ENCODE measurements at regions not wholly inside any gene's neighbourhood (a gene's known extent, or its start where the extent isn't known, plus 50 kb on each side); places are given as distances from the start of the nearest gene placed in this dataset.

- Histone ChIP-seq H2AFZ (ENCODE audit: low read depth, low read length) (no peak overlapping the region), H3K4me2 (ENCODE audit: insufficient read depth, low read length) (no peak overlapping the region), H3K79me2 (ENCODE audit: control insufficient read depth, insufficient read depth, low read length) (no peaks in the 10 kb centered on the region), H3K4me1 (ENCODE audit: control insufficient read depth, extremely low read depth, insufficient read depth, low read length) (no peaks in the 10 kb centered on the region), H3K36me3 (ENCODE audit: control insufficient read depth in 2 of 2, extremely low read depth in 1 of 2, insufficient read depth in 2 of 2, low read length in 2 of 2) (no peaks in the 10 kb centered on the region), H3K4me3 (replicated peaks in 1 of 3; ENCODE audit: insufficient read depth in 1 of 3, low read depth in 1 of 3, low read length in 3 of 3) (no peak overlapping the region), H3K9me3 (replicated peaks; ENCODE audit: control insufficient read depth, insufficient read depth, low read length) (no peaks in the 10 kb centered on the region), H3K9me1 (replicated peaks; ENCODE audit: control insufficient read depth, extremely low read depth, insufficient read depth, low read length) (no peaks in the 10 kb centered on the region), H3K27me3 (ENCODE audit: control insufficient read depth in 2 of 2, insufficient read depth in 2 of 2, low read length in 2 of 2) (no peaks in the 10 kb centered on the region), H4K20me1 (replicated peaks; ENCODE audit: control insufficient read depth, extremely low read depth, insufficient read depth, low read length) (no peaks in the 10 kb centered on the region), H3K27ac (ENCODE audit: insufficient read depth, low read depth, low read length) (no peak overlapping the region), H3K9ac (replicated peaks; ENCODE audit: extremely low read depth, insufficient read depth, low read length) (no peak overlapping the region)
- dilution Hi-C loops (cut with MboI; ENCODE audit: extremely low pct_ligation_motif_present, low sequenced_read_pairs) (no loop called here), intact Hi-C loops (cut with micrococcal nuclease) (no loop called here)
- POLR2A ChIA-PET, result no interaction called here
- DNase-seq (ENCODE audit: low read depth, low spot score), result no peak
- CTCF ChIA-PET, result no interaction called here
- BruUV-seq (replicated peaks), result no TSS peak
- no peak for FAIRE-seq
- no peak for TF ChIP-seq GATA2 (IDR thresholded peaks at IDR 0.05; ENCODE audit: insufficient read depth, insufficient read length, low read depth, low read length)
- no peak for TF ChIP-seq FOS (IDR thresholded peaks at IDR 0.05; ENCODE audit: borderline replicate concordance, insufficient read depth, low read length)
- TF ChIP-seq MAX (IDR thresholded peaks at IDR 0.05; ENCODE audit: insufficient read depth, insufficient read length), result no peak
- no peak for TF ChIP-seq MYC (IDR thresholded peaks at IDR 0.05; ENCODE audit: low read depth, low read length)
- TF ChIP-seq POLR2A (IDR thresholded peaks at IDR 0.05; ENCODE audit: low read depth, low read length), result no peak
- TF ChIP-seq, protein P1, sequence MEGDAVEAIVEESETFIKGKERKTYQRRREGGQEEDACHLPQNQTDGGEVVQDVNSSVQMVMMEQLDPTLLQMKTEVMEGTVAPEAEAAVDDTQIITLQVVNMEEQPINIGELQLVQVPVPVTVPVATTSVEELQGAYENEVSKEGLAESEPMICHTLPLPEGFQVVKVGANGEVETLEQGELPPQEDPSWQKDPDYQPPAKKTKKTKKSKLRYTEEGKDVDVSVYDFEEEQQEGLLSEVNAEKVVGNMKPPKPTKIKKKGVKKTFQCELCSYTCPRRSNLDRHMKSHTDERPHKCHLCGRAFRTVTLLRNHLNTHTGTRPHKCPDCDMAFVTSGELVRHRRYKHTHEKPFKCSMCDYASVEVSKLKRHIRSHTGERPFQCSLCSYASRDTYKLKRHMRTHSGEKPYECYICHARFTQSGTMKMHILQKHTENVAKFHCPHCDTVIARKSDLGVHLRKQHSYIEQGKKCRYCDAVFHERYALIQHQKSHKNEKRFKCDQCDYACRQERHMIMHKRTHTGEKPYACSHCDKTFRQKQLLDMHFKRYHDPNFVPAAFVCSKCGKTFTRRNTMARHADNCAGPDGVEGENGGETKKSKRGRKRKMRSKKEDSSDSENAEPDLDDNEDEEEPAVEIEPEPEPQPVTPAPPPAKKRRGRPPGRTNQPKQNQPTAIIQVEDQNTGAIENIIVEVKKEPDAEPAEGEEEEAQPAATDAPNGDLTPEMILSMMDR (IDR thresholded peaks at IDR 0.05; ENCODE audit: extremely low read depth in 1 of 2, insufficient read depth in 1 of 2, low read depth in 1 of 2, low read length in 2 of 2), result no peak
- TF ChIP-seq JUN (IDR thresholded peaks at IDR 0.05; ENCODE audit: borderline replicate concordance, insufficient read depth, insufficient read length, low read depth), result no peak
Observed at GRCh38 chr2:128559533-128560515, 241.2 kb upstream of the HS6ST1 start.
